ENCODE measurements at regions not wholly inside any gene's neighbourhood (a gene's known extent, or its start where the extent isn't known, plus 50 kb on each side); places are given as distances from the start of the nearest gene placed in this dataset.

DNA sequence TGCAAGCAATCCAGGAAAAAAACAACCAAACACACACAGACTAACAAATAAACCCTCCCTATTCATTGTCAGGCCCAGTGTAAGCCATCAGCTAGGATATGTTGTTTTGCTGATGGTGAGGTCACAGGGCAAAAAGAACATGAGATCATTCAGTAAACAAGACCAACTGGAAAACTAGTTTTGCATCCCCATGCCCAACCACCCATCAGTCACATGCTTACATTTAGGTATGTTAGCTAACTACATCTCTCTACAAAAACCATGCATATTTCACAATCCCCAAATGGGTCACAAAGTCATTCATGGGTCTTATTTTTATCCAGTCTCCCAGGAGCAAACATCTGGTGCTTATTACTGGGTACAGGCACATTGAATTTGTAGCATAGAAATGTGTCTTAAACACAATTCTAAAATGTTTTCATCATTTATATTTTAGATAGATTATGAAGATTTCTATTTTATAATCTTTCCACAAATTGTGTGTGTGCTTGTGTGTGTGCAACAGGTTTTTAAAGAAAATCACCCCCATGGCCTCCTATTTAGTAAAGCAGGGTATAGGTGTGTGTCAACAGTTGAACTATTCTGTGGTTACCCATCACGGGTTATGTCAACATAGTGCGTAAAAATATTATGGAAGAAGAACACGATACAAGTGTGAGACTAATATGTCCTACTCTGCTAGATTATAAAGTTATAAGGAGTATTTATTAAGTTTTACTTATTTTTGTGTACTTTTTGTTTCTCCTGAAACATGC is 103.8 kb upstream of the AKR1E2 start:
- no peak for TF ChIP-seq EZH2 (IDR thresholded peaks at IDR 0.05; ENCODE audit: insufficient read depth, poor library complexity, severe bottlenecking)
- TF ChIP-seq EZH2phosphoT487 (IDR thresholded peaks at IDR 0.05; ENCODE audit: insufficient read depth, low read depth), result no peak
